K562 (cell line): ENCODE measurements at regions not wholly inside any gene's neighbourhood (a gene's known extent, or its start where the extent isn't known, plus 50 kb on each side); places are given as distances from the start of the nearest gene placed in this dataset.

Experiments
- ATAC-seq: fragments of 200-7000 bp; cut with Tn5 transposase; 3 replicates; pipeline ENCODE4 v1.9.1; 2020; ENCODE audit warnings: moderate library complexity
- BruUV-seq: library from RNA; stranded (reverse); fragments of 400-500 nt; replicated peaks from 2 replicates; lab custom pipeline; 2021; lab: Mats Ljungman, UMichigan
- CTCF ChIA-PET: fragments of 300-600 bp; formaldehyde crosslinking; extraction: SDS; loops from one replicate; lab custom pipeline; 2021; ENCODE audit warnings: low intra/inter-chr PET ratio; lab: Yijun Ruan, JAX
- POLR2A ChIA-PET: fragments of 300-600, 350-650 bp; sonication (Branson Sonifier 250); formaldehyde crosslinking; extraction: SDS; loops from one replicate; lab custom pipeline; 2021; ENCODE audit warnings: antibody characterized with exemption, inconsistent platforms; lab: Yijun Ruan, JAX
- DNase-seq, 4 experiments: peaks; one replicate each; pipeline versions ENCODE4 v3.0.0 to v3.0.0-alpha.2; 2011 to 2018; ENCODE audit warnings: low spot score in 3 of 4, mixed read lengths in 3 of 4; ENCODE audit errors: extremely low read depth in 1 of 4
- FAIRE-seq: peaks from 2 replicates; lab custom pipeline; 2011; peaks lifted over from hg19 to GRCh38; lab: Jason Lieb, UNC
- H2AFZ ChIP-seq: 2 replicates; pipeline ENCODE4 v1.6.0; 2011; ENCODE audit warnings: low read depth, low read length, control low read depth, inconsistent platforms
- H3K27ac ChIP-seq: fragments of 200-600 bp; 3 replicates; pipeline ENCODE4 v1.8.0; 2011; ENCODE audit warnings: low read depth, mild to moderate bottlenecking, control low read depth, inconsistent platforms, low read length, moderate library complexity, mixed read lengths; ENCODE audit errors: extremely low read depth
- H3K27me3 ChIP-seq, 2 experiments: fragments of 300-600 bp in 1 of 2; 2 replicates in 1 of 2; 3 replicates in 1 of 2; pipeline versions ENCODE4 v1.6.0 to v1.8.0; 2011; ENCODE audit warnings: inconsistent platforms in 2 of 2, low read length in 2 of 2, mild to moderate bottlenecking in 1 of 2, mixed read lengths in 1 of 2, moderate library complexity in 1 of 2; ENCODE audit not compliant: control insufficient read depth in 2 of 2, insufficient read depth in 2 of 2
- H3K36me3 ChIP-seq: fragments of 300-600 bp; 3 replicates; pipeline ENCODE4 v1.8.0; 2011; ENCODE audit warnings: mild to moderate bottlenecking, low read length, inconsistent platforms; ENCODE audit not compliant: control insufficient read depth, insufficient read depth
- H3K4me1 ChIP-seq, 2 experiments: fragments of 200-600 bp in 1 of 2; replicated peaks in 1 of 2; 2 replicates in 1 of 2; 3 replicates in 1 of 2; pipeline versions ENCODE4 v1.5.1 to v1.8.0; 2011; ENCODE audit warnings: inconsistent platforms in 2 of 2, low read length in 2 of 2, mild to moderate bottlenecking in 1 of 2, mixed read lengths in 1 of 2, moderate library complexity in 1 of 2; ENCODE audit not compliant: control insufficient read depth in 2 of 2, insufficient read depth in 2 of 2
- H3K4me2 ChIP-seq: 2 replicates; pipeline ENCODE4 v1.6.1; 2011; ENCODE audit warnings: low read length, control low read depth, inconsistent platforms, mixed read lengths; ENCODE audit not compliant: insufficient read depth
- H3K4me3 ChIP-seq: fragments of 200-600 bp; sonication (generic), shearing (Covaris generic); 2 replicates; pipeline ENCODE4 v1.5.1; 2016; ENCODE audit warnings: control low read depth, inconsistent platforms
- H3K79me2 ChIP-seq: fragments of 200-600 bp; 3 replicates; pipeline ENCODE4 v1.8.0; 2011; ENCODE audit warnings: low read length, inconsistent platforms; ENCODE audit not compliant: control insufficient read depth, insufficient read depth
- H3K9ac ChIP-seq, 2 experiments: 2 replicates each; pipeline versions ENCODE4 v1.6.0 to v1.6.1; 2011; ENCODE audit warnings: low read depth in 2 of 2, low read length in 2 of 2, control low read depth in 1 of 2, inconsistent platforms in 1 of 2, mild to moderate bottlenecking in 1 of 2, mixed read lengths in 1 of 2; ENCODE audit not compliant: insufficient read depth in 1 of 2
- H3K9me1 ChIP-seq: one replicate; pipeline ENCODE4 v1.6.0; 2011; ENCODE audit warnings: inconsistent platforms, mild to moderate bottlenecking, low read length, moderate library complexity; ENCODE audit not compliant: control insufficient read depth, insufficient read depth
- H3K9me3 ChIP-seq: replicated peaks from 2 replicates; pipeline ENCODE4 v1.5.1; 2011; ENCODE audit warnings: low read depth, low read length, inconsistent platforms; ENCODE audit not compliant: control insufficient read depth, insufficient read depth
- H4K20me1 ChIP-seq: replicated peaks from 2 replicates; pipeline ENCODE4 v1.6.1; 2011; ENCODE audit warnings: low read length, inconsistent platforms, mixed read lengths; ENCODE audit not compliant: control insufficient read depth, insufficient read depth
- CBFA2T3 ChIP-seq: fragments of 450-650 bp; IDR thresholded peaks from 2 replicates; pipeline ENCODE4 v1.6.1; 2017
- DACH1 ChIP-seq: fragments of 450-650 bp; IDR thresholded peaks from 2 replicates; pipeline ENCODE4 v1.6.1; 2018; ENCODE audit not compliant: partially characterized antibody
- GATAD2B ChIP-seq: fragments of 450-650 bp; IDR thresholded peaks from 2 replicates; pipeline ENCODE4 v1.6.1; 2017; ENCODE audit warnings: mild to moderate bottlenecking, borderline replicate concordance
- POLR3G ChIP-seq: IDR thresholded peaks from 2 replicates; pipeline ENCODE4 v1.6.1; 2011; ENCODE audit not compliant: insufficient read length, insufficient replicate concordance; ENCODE audit errors: extremely low read depth
- PTTG1 ChIP-seq: fragments of 450-650 bp; IDR thresholded peaks from 2 replicates; pipeline ENCODE4 v1.6.1; 2016; ENCODE audit warnings: low read depth, mild to moderate bottlenecking, missing genetic modification characterization, missing compliant biosample characterization
- RFX1 ChIP-seq: fragments of 450-650 bp; IDR thresholded peaks from 2 replicates; pipeline ENCODE4 v1.6.1; 2016; ENCODE audit warnings: mild to moderate bottlenecking, moderate library complexity
- SMAD1 ChIP-seq: fragments of 150-350 bp; IDR thresholded peaks from 2 replicates; pipeline ENCODE4 v1.6.1; 2014; ENCODE audit warnings: low read length, low read depth; ENCODE audit not compliant: partially characterized antibody
- SREBF2 ChIP-seq: sonication (generic); formaldehyde crosslinking; IDR thresholded peaks from 2 replicates; pipeline ENCODE4 v1.4.0; 2020; ENCODE audit warnings: mild to moderate bottlenecking, missing genetic modification reagents
- ZNF316 ChIP-seq: fragments of 450-650 bp; IDR thresholded peaks from 2 replicates; pipeline ENCODE4 v1.6.1; 2016
- whole genome bisulfite sequencing: fragments of 100-300 bp; shearing (Covaris generic); methylation state at CpG from one replicate; pipeline ENCODE4 v1.1.6; 2016; ENCODE audit warnings: low coverage, mixed read lengths; ENCODE audit not compliant: insufficient coverage; ENCODE audit errors: missing lambda C conversion rate; 5-methylcytosine and 5-hydroxymethylcytosine counted together
- in situ Hi-C: fragments of 300-500 bp; cut with MboI; formaldehyde crosslinking; loops from 4 replicates; pipeline ENCODE4 v1.15.0; 2018; ENCODE audit warnings: inconsistent platforms, mixed read lengths
- intact Hi-C: fragments of 100-400 bp; cut with micrococcal nuclease; formaldehyde crosslinking; loops from 2 replicates; pipeline ENCODE4 v1.14.2; 2022

DNA sequence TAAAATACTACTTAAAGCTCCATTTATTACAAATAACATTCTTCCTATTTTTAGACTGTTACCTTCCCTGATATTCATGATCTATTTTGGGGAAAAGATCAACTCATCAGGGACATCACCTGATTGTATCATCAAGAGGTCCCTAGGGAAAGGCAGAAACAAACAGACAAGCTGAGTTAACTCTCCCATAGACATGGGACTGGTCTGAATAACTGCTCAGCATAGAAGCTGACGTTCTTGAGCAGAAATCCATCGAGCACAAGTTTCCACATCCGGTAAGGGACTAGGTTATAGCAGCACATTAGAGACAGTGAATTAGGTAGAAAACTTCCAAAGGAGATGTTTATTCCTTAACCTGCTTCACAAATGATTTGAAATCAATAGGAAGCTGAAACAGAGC is 1100.4 kb upstream of the SLC39A10 start:
- ChIA-PET POLR2A (no interaction called here), CTCF (no interaction called here)
- Histone ChIP-seq H3K9me3 (no peaks in the 10 kb centered on the region), H3K9ac (no peak overlapping the region), H3K9me1 (no peaks in the 10 kb centered on the region), H3K79me2 (no peaks in the 10 kb centered on the region), H3K27ac (no peak overlapping the region), H2AFZ (no peak overlapping the region), H3K4me2 (no peak overlapping the region), H3K27me3 (no peaks in the 10 kb centered on the region), H4K20me1 (no peaks in the 10 kb centered on the region), H3K4me3 (no peak overlapping the region), H3K4me1 (no peaks in the 10 kb centered on the region), H3K36me3 (no peaks in the 10 kb centered on the region)
- no TSS peak for BruUV-seq
- no peak for DNase-seq
- WGBS, result 0% methylated on average over 3 of the region's 3 CpGs
- intact Hi-C loops (no loop called here), in situ Hi-C loops (no loop called here)
- TF ChIP-seq PTTG1 (tag) (no peak), DACH1 (no peak), ZNF316 (no peak), SMAD1 (no peak), GATAD2B (no peak), POLR3G (no peak)
- FAIRE-seq, result no peak
- no peak for ATAC-seq

DNA sequence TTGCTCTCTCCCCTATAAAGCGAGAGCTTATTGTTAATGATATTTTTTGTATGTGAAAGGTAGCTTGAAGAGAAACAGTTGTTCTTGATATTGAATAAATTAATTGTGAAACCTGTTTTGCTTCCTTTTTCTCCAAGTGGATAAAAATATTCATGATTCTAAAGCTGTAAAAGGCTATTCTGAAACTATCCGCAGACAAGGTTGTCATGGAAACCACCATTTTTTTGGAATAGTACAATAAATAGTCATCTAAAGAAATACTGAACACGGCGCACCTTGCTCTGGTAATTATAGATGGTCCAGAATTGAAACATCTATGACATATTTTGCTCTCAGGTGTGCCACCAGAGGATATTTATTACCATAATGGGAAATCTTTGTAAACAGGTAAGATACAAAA is 1103.0 kb upstream of the SLC39A10 start:
- no peak for TF ChIP-seq SREBF2 (CRISPR knock-in tag)
- peak; percentile 29; the same call in 1 of the 2 replicates for TF ChIP-seq RFX1
- no peak for TF ChIP-seq CBFA2T3
- Histone ChIP-seq H3K9me1 (no peaks in the 10 kb centered on the region), H3K9ac (no peak overlapping the region), H3K27ac (no peak overlapping the region), H2AFZ (no peak overlapping the region), H3K9me3 (no peaks in the 10 kb centered on the region), H3K4me3 (no peak overlapping the region), H3K79me2 (no peaks in the 10 kb centered on the region), H4K20me1 (no peaks in the 10 kb centered on the region), H3K4me1 (no peaks in the 10 kb centered on the region), H3K4me2 (no peak overlapping the region), H3K27me3 (no peaks in the 10 kb centered on the region), H3K36me3 (no peaks in the 10 kb centered on the region)
- ATAC-seq (no peak), DNase-seq (no peak), FAIRE-seq (no peak)
- ChIA-PET CTCF (no interaction called here), POLR2A (no interaction called here)
- no TSS peak for BruUV-seq
- in situ Hi-C loops (no loop called here), intact Hi-C loops (no loop called here)
- WGBS, result 0% methylated on average over 4 of the region's 4 CpGs
